T-helper 9 cell (primary cell): ENCODE measurements at regions not wholly inside any gene's neighbourhood (a gene's known extent, or its start where the extent isn't known, plus 50 kb on each side); places are given as distances from the start of the nearest gene placed in this dataset.

Experiments
- DNase-seq: peaks from one replicate; pipeline ENCODE4 v3.0.0-alpha.2; 2020

DNA sequence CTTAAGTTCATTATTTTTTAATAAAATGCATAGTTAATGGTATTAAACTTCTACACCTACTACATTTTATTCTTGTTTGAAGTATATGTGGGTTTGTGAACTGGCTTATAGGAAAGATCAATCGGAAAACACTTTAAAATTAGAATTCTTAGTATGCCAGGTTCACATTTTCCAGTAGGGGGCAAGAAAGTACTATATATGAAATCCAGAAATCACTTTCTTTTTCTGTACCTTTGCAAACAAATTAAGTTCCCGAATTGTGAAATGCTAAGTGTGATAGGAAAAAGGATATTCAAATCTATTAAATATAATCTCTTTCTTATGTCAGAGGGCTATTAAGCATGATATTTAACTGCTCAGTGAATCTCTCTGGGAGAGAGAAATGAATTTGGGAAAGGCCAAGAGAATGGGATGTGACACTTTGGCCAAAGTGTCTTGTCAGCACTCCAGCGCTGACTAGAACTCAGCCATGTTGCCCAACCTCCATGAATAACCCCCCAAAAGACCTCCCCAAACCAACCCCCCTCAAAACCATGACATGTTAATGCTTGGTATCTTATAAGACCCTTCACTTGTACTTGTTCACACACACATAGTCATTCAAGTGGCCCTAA is 122.6 kb upstream of the SLC10A2 start:
- no peak for DNase-seq

DNA sequence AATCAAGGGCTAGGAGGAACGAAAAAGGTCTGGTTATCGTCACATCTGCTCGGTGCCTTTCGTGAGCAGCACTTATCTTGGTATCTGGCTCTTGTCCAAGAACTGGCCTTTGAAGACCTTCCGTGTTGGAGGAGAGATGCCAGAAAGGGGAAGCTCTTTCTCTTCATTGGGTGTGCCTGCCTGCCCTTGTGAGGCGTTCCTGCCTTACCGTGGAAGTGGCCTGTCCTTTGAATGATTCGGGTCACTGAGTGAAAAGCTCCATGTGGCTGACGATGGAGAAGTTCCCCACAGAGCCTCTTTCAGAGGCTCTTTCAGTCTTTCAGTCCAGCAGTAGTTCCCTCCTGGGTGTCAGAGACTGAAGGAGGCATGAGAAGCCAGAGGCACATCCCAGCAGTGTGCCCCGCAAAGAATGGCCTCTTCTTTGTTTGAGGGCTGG is 121.5 kb upstream of the SLC10A2 start:
- DNase-seq, result no peak

DNA sequence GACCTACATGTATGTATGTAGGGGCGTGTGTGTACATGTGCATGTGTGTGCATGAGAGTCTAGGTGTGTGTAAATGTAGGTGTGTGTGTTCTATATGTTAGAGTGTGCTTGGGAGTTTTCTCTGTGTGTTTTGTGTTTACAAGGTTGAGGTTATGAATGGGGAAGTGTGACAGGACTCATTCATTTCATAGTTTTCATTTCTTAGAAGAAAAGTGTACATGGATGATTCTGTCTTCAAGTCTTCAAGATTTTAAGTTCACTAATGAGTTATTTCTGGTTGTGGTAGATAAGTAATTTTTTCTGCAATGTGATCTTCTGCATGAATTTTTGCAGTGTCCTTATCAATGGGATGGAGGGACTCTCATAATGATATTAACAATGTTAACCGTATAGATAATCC is 118.2 kb upstream of the SLC10A2 start:
- DNase-seq, result no peak

- DNase-seq, result no peak
Measured at GRCh38 chr13:103178986-103179943, 113.0 kb upstream of the SLC10A2 start.

GRCh38 chr13:103174966-103175365 is 108.7 kb upstream of the SLC10A2 start:
- no peak for DNase-seq

GRCh38 chr13:103168901-103169508 is 102.8 kb upstream of the SLC10A2 start:
- no peak for DNase-seq

- no peak for DNase-seq
Measured at GRCh38 chr13:103164251-103164650, 98.0 kb upstream of the SLC10A2 start.

DNA sequence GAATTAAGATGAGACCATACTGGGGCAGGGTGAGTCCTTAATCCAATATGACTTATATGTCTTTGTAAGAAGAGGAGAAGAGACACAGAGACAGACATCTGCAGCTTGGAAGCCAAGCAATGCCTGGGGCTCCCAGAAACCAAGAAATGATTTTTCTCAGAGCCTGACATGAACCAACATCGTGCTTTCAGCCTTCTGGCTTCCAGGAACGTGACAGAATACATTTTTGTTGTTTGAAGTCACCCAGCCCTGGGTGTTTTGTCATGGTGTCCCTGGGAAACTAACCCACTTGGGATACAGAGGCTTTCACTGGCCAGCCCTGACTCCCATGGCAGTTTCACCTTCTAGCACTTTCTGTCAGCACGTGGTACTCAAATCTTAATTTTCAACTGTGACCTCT is 95.3 kb upstream of the SLC10A2 start:
- no peak for DNase-seq

DNA sequence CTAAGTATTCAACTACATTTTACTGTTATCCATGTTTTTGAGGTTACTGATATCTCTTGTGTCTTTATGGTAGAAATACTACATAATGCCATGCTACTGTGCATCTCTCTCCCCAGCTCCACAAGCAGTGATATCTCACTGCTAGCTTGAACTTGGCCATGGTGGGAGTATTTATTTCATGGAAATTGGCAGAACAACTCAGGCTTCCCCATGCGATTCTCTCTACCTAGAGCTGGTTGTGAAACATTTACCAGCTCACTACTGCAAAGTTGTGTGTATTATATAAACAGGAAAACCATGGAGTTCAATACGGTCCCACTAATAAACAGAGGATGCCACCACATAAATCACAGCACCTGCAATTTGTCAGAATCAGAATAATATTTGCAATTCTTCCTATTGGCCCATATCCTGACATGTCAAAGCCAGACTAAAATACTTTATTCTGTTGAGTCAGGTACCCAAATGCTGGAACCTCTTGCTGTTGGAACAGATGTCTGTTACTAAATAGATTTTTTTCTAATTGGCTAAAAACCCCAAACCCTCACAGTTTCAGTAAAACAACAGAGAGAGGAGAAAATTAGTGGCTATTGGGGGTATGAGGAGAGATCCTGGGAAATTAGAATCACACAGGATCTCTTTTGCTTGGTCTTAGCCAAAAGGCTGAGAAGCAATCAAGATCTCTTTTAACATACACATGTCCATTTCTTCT is 91.4 kb upstream of the SLC10A2 start:
- DNase-seq, result no peak

- DNase-seq, result no peak
Measured at GRCh38 chr13:103157016-103157415, 90.8 kb upstream of the SLC10A2 start.

GRCh38 chr13:103156346-103156998 is 90.3 kb upstream of the SLC10A2 start:
- no peak for DNase-seq

GRCh38 chr13:103153466-103153865 is 87.2 kb upstream of the SLC10A2 start:
- DNase-seq, result no peak

GRCh38 chr13:103147961-103148360 is 81.7 kb upstream of the SLC10A2 start:
- no peak for DNase-seq

- no peak for DNase-seq
Measured at GRCh38 chr13:103145442-103145841, 79.2 kb upstream of the SLC10A2 start.

GRCh38 chr13:103143432-103143831 is 77.2 kb upstream of the SLC10A2 start:
- no peak for DNase-seq

DNA sequence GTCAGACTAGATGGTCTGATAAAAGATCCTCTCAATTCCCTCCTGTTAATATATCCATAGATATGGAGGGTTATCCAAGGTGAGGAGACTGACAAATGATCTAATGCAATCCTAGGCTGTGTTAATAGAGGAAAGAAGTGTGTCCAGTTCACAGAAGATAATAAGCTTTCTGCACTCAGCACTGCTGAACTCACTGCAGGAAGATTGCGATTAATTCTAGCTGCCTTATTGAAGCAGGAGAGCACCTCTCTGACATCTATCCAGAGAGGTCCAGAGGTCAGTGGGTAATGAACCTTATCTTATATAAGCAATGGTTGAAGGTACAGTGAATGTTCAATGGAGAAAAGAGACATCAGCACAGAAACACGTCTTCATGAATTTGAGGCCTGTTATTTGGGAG is 75.9 kb upstream of the SLC10A2 start:
- DNase-seq, result no peak

DNA sequence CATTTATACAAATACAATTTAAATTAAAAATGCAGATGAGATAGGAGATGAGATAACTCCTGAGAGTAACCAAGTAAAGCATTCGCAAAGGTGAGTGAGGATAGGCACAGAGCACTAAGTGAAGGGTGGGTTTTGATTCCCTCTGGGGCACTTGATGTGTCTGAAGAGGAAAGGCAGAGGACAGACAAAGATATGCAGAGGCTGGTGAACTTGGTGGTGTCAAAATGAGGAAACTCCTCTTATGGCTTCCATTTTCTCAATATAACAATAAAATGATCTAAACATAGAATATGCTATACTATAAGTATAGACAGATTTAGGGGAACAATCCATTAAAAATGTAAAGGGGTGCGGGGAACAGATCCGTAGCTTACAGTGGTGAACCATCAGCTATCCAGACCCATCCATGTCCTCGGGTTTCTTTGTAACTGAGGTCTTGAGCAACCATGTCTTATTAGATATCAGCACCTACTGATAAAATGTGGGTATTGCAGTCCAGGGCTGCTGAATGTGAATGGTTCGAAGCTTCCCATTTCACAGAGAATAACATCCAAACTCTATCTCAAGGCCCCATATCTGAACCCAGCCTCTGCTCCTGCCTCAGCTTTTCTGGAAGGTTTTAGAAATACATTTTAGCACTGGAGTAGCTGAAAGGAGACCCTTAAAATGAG is 73.9 kb upstream of the SLC10A2 start:
- no peak for DNase-seq

DNA sequence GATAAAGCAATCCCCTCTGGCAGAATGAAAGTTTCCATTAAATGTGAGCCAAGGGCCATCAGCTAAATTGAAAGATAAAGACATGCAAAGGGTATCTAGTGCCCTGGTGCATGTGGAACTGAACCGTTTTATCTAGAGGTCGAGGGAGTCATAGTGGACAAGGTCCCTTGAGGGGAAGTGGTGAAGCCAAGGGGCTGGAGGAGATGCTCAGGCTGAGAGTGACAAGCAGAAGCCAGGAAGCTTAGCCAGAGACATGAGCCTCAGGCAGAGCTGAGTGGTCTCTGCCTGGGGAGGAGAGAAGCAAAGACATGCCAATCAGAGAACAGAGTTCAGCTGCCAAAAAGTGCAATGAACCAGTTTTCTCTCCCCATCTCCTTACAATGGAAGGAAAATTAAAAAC is 68.1 kb upstream of the SLC10A2 start:
- DNase-seq, result no peak

DNA sequence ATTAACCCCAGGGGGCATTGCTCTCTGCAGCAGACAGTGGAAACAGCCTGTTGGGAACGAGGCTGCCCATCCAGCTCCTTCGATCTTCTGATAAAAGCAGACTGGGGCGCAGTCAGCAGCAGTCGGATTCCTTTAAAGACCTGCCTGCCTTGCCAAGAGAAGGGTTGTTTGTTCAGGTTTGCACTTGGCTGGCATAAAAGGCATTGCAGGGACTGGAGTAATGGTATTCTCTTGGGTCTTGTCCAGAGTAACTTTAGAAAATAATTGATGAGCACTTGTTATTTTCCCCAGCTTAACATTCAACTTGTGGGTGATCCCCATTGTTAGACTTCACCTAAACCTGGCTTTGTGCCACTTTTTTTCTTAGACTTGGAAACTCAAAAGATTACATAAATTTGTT is 67.3 kb upstream of the SLC10A2 start:
- DNase-seq, result no peak

DNA sequence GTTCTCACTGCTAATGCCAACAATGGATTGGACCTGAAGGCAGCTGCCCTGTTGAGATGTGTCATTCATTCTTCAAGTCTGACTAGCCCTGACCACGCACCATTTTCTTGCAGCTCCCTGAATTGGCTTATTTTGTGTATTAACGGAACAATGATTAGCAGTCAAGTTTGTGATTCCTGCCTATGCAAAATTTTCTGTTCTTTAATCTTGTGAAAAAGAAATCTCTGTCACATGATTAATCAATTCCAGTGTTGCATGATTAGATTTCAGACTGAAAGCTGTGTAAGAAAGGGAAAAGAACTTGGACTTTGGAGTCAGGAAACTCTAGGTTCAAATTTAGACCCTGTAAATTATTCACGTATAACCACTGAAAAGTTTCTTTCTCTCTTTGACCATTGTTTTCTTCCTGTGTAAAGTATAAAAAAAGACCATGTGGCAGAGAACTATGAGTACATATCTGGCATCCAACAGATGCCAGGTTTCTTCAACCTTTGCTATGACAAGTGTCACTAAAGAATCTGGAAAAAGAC is 64.5 kb upstream of the SLC10A2 start:
- no peak for DNase-seq

- DNase-seq, result no peak
Measured at GRCh38 chr13:103130146-103130545, 63.9 kb upstream of the SLC10A2 start.
